A673 (cell line): ENCODE measurements at regions not wholly inside any gene's neighbourhood (a gene's known extent, or its start where the extent isn't known, plus 50 kb on each side); places are given as distances from the start of the nearest gene placed in this dataset.

ENCODE experiments used
- BruUV-seq: library from RNA; stranded (reverse); fragments of 400-500 nt; replicated peaks from 2 replicates; lab custom pipeline; 2021; lab: Mats Ljungman, UMichigan
- CTCF ChIA-PET: fragments of 300-600 bp; sonication (Branson Sonifier 250); formaldehyde crosslinking; loops from one replicate; lab custom pipeline; 2022; ENCODE audit warnings: antibody characterized with exemption; lab: Charles Lee
- POLR2A ChIA-PET: fragments of 300-600 bp; sonication (Branson Sonifier 250); formaldehyde crosslinking; loops from one replicate; lab custom pipeline; 2022; ENCODE audit warnings: antibody characterized with exemption; ENCODE audit not compliant: low non-redundant PET; lab: Charles Lee
- DNase-seq: peaks from one replicate; pipeline ENCODE4 v3.0.0-alpha.2; 2015; ENCODE audit warnings: low spot score
- H3K27ac ChIP-seq: fragments of 200-600 bp; sonication (generic); 2 replicates; pipeline ENCODE4 v1.5.1; 2016; ENCODE audit warnings: mixed run types, low read depth, mild to moderate bottlenecking, mixed read lengths, antibody characterized with exemption, low read length; ENCODE audit not compliant: poor library complexity, severe bottlenecking
- H3K27me3 ChIP-seq: fragments of 200-600 bp; sonication (generic); replicated peaks from 2 replicates; pipeline ENCODE4 v1.6.1; 2017; ENCODE audit warnings: mixed run types, low read depth, mild to moderate bottlenecking, mixed read lengths, antibody characterized with exemption, low read length; ENCODE audit not compliant: insufficient read depth, poor library complexity
- H3K36me3 ChIP-seq: fragments of 200-600 bp; sonication (generic); 2 replicates; pipeline ENCODE4 v1.6.1; 2016; ENCODE audit warnings: mixed run types, mild to moderate bottlenecking, mixed read lengths, antibody characterized with exemption, low read length; ENCODE audit not compliant: insufficient read depth, poor library complexity, severe bottlenecking
- H3K4me1 ChIP-seq: fragments of 200-600 bp; sonication (generic); 2 replicates; pipeline ENCODE4 v1.6.1; 2017; ENCODE audit warnings: mixed run types, mild to moderate bottlenecking, mixed read lengths, antibody characterized with exemption, low read length; ENCODE audit not compliant: insufficient read depth, poor library complexity, severe bottlenecking
- H3K4me3 ChIP-seq: fragments of 200-600 bp; sonication (generic); 2 replicates; pipeline ENCODE4 v1.5.1; 2016; ENCODE audit warnings: low read depth, mixed run types, mild to moderate bottlenecking, mixed read lengths, low read length; ENCODE audit not compliant: poor library complexity, severe bottlenecking
- H3K9me3 ChIP-seq: fragments of 200-600 bp; sonication (generic); 2 replicates; pipeline ENCODE4 v1.6.1; 2016; ENCODE audit warnings: mixed run types, low read depth, mild to moderate bottlenecking, mixed read lengths, antibody characterized with exemption, low read length; ENCODE audit not compliant: poor library complexity, severe bottlenecking
- CTCF ChIP-seq: fragments of 300-800, 200-600 bp; sonication (generic); conservative IDR thresholded peaks from 2 replicates; pipeline ENCODE4 v1.5.1; 2017; ENCODE audit warnings: low read depth, mild to moderate bottlenecking, antibody characterized with exemption, low read length, moderate library complexity, mixed read lengths
- EZH2 ChIP-seq: fragments of 200-600 bp; sonication (generic); IDR thresholded peaks from 2 replicates; pipeline ENCODE4 v1.6.1; 2017; ENCODE audit warnings: borderline replicate concordance, low read depth, mild to moderate bottlenecking, mixed read lengths, antibody characterized with exemption, low read length; ENCODE audit not compliant: poor library complexity, severe bottlenecking
- intact Hi-C: fragments of 100-400 bp; cut with micrococcal nuclease; formaldehyde crosslinking; loops from one replicate; pipeline ENCODE4 v1.10.0; 2022; ENCODE audit not compliant: unreplicated experiment

DNA sequence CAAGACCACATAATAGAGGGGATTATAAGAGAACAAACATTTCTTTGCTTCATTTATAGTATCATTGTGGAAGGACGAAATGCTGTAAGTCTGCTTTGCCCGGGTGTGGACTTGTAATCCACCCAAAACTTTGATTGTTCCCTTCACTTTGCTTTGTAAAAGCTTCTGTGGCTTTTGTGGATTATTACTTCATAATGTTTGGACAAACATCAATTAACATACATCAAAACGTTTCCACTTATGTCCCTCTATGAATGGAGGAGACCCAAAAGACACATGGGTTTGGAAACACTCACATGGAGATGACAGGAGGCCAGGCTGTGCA, 415.4 kb downstream of the SPRY1 start:
- TF ChIP-seq EZH2 (no peak), CTCF (no peak)
- no TSS peak for BruUV-seq
- ChIA-PET CTCF (no interaction called here), POLR2A (no interaction called here)
- no peak overlapping the region for H3K4me3 ChIP-seq
- no peaks in the 10 kb centered on the region for H3K27me3 ChIP-seq
- H3K36me3 ChIP-seq = no peaks in the 10 kb centered on the region
- no peaks in the 10 kb centered on the region for H3K4me1 ChIP-seq
- H3K9me3 ChIP-seq = no peaks in the 10 kb centered on the region
- no peak for DNase-seq
- no peak overlapping the region for H3K27ac ChIP-seq
- intact Hi-C loops = no loop called here

- Histone ChIP-seq H3K36me3 (no peaks in the 10 kb centered on the region), H3K4me3 (no peak overlapping the region), H3K4me1 (no peaks in the 10 kb centered on the region), H3K27me3 (no peaks in the 10 kb centered on the region), H3K9me3 (no peaks in the 10 kb centered on the region), H3K27ac (no peak overlapping the region)
- TF ChIP-seq CTCF (no peak), EZH2 (no peak)
- CTCF ChIA-PET = no interaction called here
- intact Hi-C loops = no loop called here
- POLR2A ChIA-PET = no interaction called here
- BruUV-seq = no TSS peak
- no peak for DNase-seq
Observed at GRCh38 chr4:123813901-123814300, 417.3 kb downstream of the SPRY1 start.

DNA sequence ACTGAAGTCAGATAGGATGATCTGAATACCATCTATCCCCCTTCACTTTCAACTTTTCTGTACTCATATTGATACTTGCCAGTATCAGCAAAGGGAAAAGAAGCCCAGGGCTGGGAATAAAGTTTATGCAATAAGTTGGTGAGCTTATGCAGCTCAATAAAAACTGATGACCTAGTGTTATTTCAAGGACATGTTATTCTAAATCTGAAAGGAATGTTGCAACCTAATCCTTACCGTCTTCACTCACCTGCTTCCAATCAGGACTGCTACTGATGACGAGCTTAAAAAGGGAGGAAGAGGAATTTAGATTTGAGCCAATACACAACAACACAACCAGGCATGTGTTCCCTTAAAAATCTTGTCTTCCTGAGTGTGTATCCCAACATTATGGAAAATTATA, 419.9 kb downstream of the SPRY1 start:
- H3K27me3 ChIP-seq = no peaks in the 10 kb centered on the region
- no peak for DNase-seq
- no peak overlapping the region for H3K27ac ChIP-seq
- TF ChIP-seq EZH2 (no peak), CTCF (no peak)
- no peaks in the 10 kb centered on the region for H3K4me1 ChIP-seq
- CTCF ChIA-PET = no interaction called here
- no peaks in the 10 kb centered on the region for H3K9me3 ChIP-seq
- intact Hi-C loops = no loop called here
- no peaks in the 10 kb centered on the region for H3K36me3 ChIP-seq
- no TSS peak for BruUV-seq
- H3K4me3 ChIP-seq = no peak overlapping the region
- POLR2A ChIA-PET = no interaction called here
